H1 (cell line): ENCODE measurements at regions not wholly inside any gene's neighbourhood (a gene's known extent, or its start where the extent isn't known, plus 50 kb on each side); places are given as distances from the start of the nearest gene placed in this dataset.

ENCODE experiments used
- CTCF ChIA-PET: fragments of 300-600 bp; sonication (Branson Sonifier 250); formaldehyde crosslinking; loops from one replicate; lab custom pipeline; 2021; ENCODE audit not compliant: partially characterized antibody; lab: Charles Lee
- POLR2A ChIA-PET: fragments of 300-600 bp; sonication (Branson Sonifier 250); formaldehyde crosslinking; loops from one replicate; lab custom pipeline; 2021; ENCODE audit warnings: inconsistent platforms; ENCODE audit not compliant: partially characterized antibody; lab: Charles Lee
- DNase-seq, 2 experiments: peaks; one replicate each; pipeline versions ENCODE4 v3.0.0 to v3.0.0-alpha.2; 2010 to 2022; ENCODE audit warnings: low spot score in 2 of 2, low read depth in 1 of 2, mixed read lengths in 1 of 2
- FAIRE-seq: peaks from 2 replicates; lab custom pipeline; 2011; peaks lifted over from hg19 to GRCh38; lab: Jason Lieb, UNC
- H2AFZ ChIP-seq: 2 replicates; pipeline ENCODE4 v1.8.1; 2012; ENCODE audit warnings: low read length, inconsistent platforms
- H2AK5ac ChIP-seq: 2 replicates; pipeline ENCODE4 v1.6.1; 2013; ENCODE audit warnings: low read depth, low read length
- H2BK120ac ChIP-seq: replicated peaks from 2 replicates; pipeline ENCODE3; 2013; ENCODE audit warnings: low read depth, low read length, inconsistent platforms
- H2BK12ac ChIP-seq: 2 replicates; pipeline ENCODE4 v1.6.1; 2013; ENCODE audit warnings: low read depth, low read length
- H2BK15ac ChIP-seq: 2 replicates; pipeline ENCODE4 v1.6.1; 2013; ENCODE audit warnings: low read length
- H2BK20ac ChIP-seq: 2 replicates; pipeline ENCODE4 v1.6.1; 2013; ENCODE audit warnings: low read length
- H2BK5ac ChIP-seq: 2 replicates; pipeline ENCODE4 v1.6.1; 2013; ENCODE audit warnings: low read depth, low read length
- H3K14ac ChIP-seq: 2 replicates; pipeline ENCODE4 v1.6.1; 2013; ENCODE audit warnings: inconsistent platforms; ENCODE audit not compliant: insufficient read length
- H3K18ac ChIP-seq: 2 replicates; pipeline ENCODE4 v1.6.1; 2013; ENCODE audit warnings: low read length; ENCODE audit errors: extremely low read depth
- H3K23ac ChIP-seq: 2 replicates; pipeline ENCODE4 v1.6.1; 2013; ENCODE audit warnings: inconsistent platforms; ENCODE audit not compliant: insufficient read length
- H3K23me2 ChIP-seq: 2 replicates; pipeline ENCODE4 v1.6.1; 2013; ENCODE audit warnings: low read depth, low read length
- H3K27ac ChIP-seq: 2 replicates; pipeline ENCODE4 v1.6.1; 2011; ENCODE audit warnings: low read depth, low read length, inconsistent platforms
- H3K27me3 ChIP-seq, 4 experiments: replicated peaks in 1 of 4; 1 replicate in 1 of 4; 2 replicates in 3 of 4; pipeline versions ENCODE4 v1.6.1 to v1.8.1; 2011 to 2013; ENCODE audit warnings: low read length in 3 of 4, mild to moderate bottlenecking in 3 of 4, inconsistent platforms in 2 of 4, mixed read lengths in 2 of 4, moderate library complexity in 1 of 4; ENCODE audit not compliant: control insufficient read depth in 3 of 4, insufficient read depth in 3 of 4; ENCODE audit errors: extremely low read depth in 1 of 4
- H3K36me3 ChIP-seq, 4 experiments: 2 replicates each; pipeline versions ENCODE4 v1.6.1 to v1.8.1; 2011 to 2013; ENCODE audit warnings: mild to moderate bottlenecking in 4 of 4, low read length in 3 of 4, moderate library complexity in 2 of 4, control low read depth in 1 of 4, inconsistent platforms in 1 of 4; ENCODE audit not compliant: insufficient read depth in 4 of 4, control insufficient read depth in 2 of 4
- H3K4ac ChIP-seq: replicated peaks from 2 replicates; pipeline ENCODE3; 2013; ENCODE audit warnings: low read length, low read depth, mixed read lengths, inconsistent platforms; ENCODE audit not compliant: insufficient read length
- H3K4me1 ChIP-seq, 4 experiments: replicated peaks in 1 of 4; 1 replicate in 1 of 4; 2 replicates in 3 of 4; pipeline versions ENCODE4 v1.6.1 to v1.8.1; 2011 to 2013; ENCODE audit warnings: low read length in 3 of 4, inconsistent platforms in 2 of 4, mixed read lengths in 1 of 4; ENCODE audit not compliant: insufficient read depth in 4 of 4, control insufficient read depth in 3 of 4
- H3K4me2 ChIP-seq, 2 experiments: 2 replicates each; pipeline versions ENCODE4 v1.6.1 to v1.8.1; 2011 to 2013; ENCODE audit warnings: low read depth in 2 of 2, low read length in 2 of 2, control low read depth in 1 of 2, inconsistent platforms in 1 of 2, mild to moderate bottlenecking in 1 of 2; ENCODE audit not compliant: insufficient read depth in 1 of 2
- H3K4me3 ChIP-seq, 4 experiments: fragments of 200-600, 300-600 bp in 1 of 4; sonication (generic), shearing (Covaris generic), sonication (Bioruptor Twin) in 1 of 4; 2 replicates each; pipeline versions ENCODE4 v1.5.1 to v1.8.1; 2011 to 2016; ENCODE audit warnings: low read length in 4 of 4, low read depth in 3 of 4, control low read depth in 2 of 4, inconsistent platforms in 2 of 4, mild to moderate bottlenecking in 2 of 4, mixed read lengths in 1 of 4, moderate library complexity in 1 of 4; ENCODE audit not compliant: insufficient read depth in 2 of 4; ENCODE audit errors: extremely low read depth in 1 of 4
- H3K56ac ChIP-seq: replicated peaks from 2 replicates; pipeline ENCODE3; 2013; ENCODE audit warnings: low read depth, mild to moderate bottlenecking, mixed read lengths, low read length, inconsistent platforms; ENCODE audit not compliant: insufficient read length
- H3K79me1 ChIP-seq: 2 replicates; pipeline ENCODE4 v1.6.1; 2013; ENCODE audit warnings: low read depth, low read length, control low read depth
- H3K79me2 ChIP-seq, 2 experiments: 2 replicates each; pipeline versions ENCODE4 v1.6.1 to v1.8.1; 2012 to 2013; ENCODE audit warnings: low read length in 2 of 2, mild to moderate bottlenecking in 2 of 2, inconsistent platforms in 1 of 2; ENCODE audit not compliant: insufficient read depth in 2 of 2, control insufficient read depth in 1 of 2
- H3K9ac ChIP-seq, 4 experiments: replicated peaks in 1 of 4; 1 replicate in 1 of 4; 2 replicates in 3 of 4; pipeline versions ENCODE4 v1.6.1 to v1.8.1; 2011 to 2013; ENCODE audit warnings: low read depth in 3 of 4, low read length in 3 of 4, control low read depth in 2 of 4, mild to moderate bottlenecking in 2 of 4, moderate library complexity in 2 of 4, inconsistent platforms in 1 of 4; ENCODE audit errors: extremely low read depth in 1 of 4
- H3K9me3 ChIP-seq, 2 experiments: 2 replicates each; pipeline versions ENCODE4 v1.6.1 to v1.8.1; 2012 to 2013; ENCODE audit warnings: mild to moderate bottlenecking in 2 of 2, moderate library complexity in 2 of 2, control low read depth in 1 of 2, inconsistent platforms in 1 of 2, low read depth in 1 of 2, low read length in 1 of 2, mixed read lengths in 1 of 2; ENCODE audit not compliant: insufficient read depth in 2 of 2
- H4K20me1 ChIP-seq, 2 experiments: replicated peaks in 1 of 2; 2 replicates each; pipeline versions ENCODE3 to v1.8.1; 2011 to 2013; ENCODE audit warnings: inconsistent platforms in 2 of 2, low read length in 2 of 2, mild to moderate bottlenecking in 1 of 2; ENCODE audit not compliant: insufficient read depth in 2 of 2, control insufficient read depth in 1 of 2
- H4K5ac ChIP-seq: 2 replicates; pipeline ENCODE4 v1.6.1; 2013; ENCODE audit warnings: low read length, low read depth, mixed read lengths, inconsistent platforms; ENCODE audit not compliant: insufficient read length
- H4K8ac ChIP-seq: 2 replicates; pipeline ENCODE4 v1.8.0; 2013; ENCODE audit warnings: mild to moderate bottlenecking, moderate library complexity, low read length, inconsistent platforms; ENCODE audit not compliant: insufficient read depth; ENCODE audit errors: extremely low read depth
- H4K91ac ChIP-seq: replicated peaks from 2 replicates; pipeline ENCODE3; 2013; ENCODE audit warnings: low read length, mixed read lengths, inconsistent platforms; ENCODE audit not compliant: insufficient read length
- ATF2 ChIP-seq: IDR thresholded peaks from 2 replicates; pipeline ENCODE4 v1.6.1; 2012; ENCODE audit warnings: low read length, inconsistent platforms
- CHD1 ChIP-seq: IDR thresholded peaks from 2 replicates; pipeline ENCODE4 v1.6.1; 2012; ENCODE audit warnings: low read depth, low read length, improper control_type of control experiment
- HDAC2 ChIP-seq, 2 experiments: fragments of 300-600 bp in 1 of 2; sonication (generic) in 1 of 2; IDR thresholded peaks; 2 replicates each; pipeline ENCODE4 v1.6.1; 2011 to 2012; ENCODE audit warnings: low read depth in 2 of 2, low read length in 2 of 2, mild to moderate bottlenecking in 2 of 2, moderate library complexity in 2 of 2, borderline replicate concordance in 1 of 2, inconsistent platforms in 1 of 2
- MAX ChIP-seq: IDR thresholded peaks from 2 replicates; pipeline ENCODE4 v1.6.1; 2012; ENCODE audit warnings: inconsistent platforms
- PHF8 ChIP-seq: fragments of 200-600 bp; sonication (generic); conservative IDR thresholded peaks from 2 replicates; pipeline ENCODE4 v1.7.1; 2012; ENCODE audit warnings: low read depth, mild to moderate bottlenecking, inconsistent platforms, low read length, moderate library complexity
- RAD21 ChIP-seq, 2 experiments: IDR thresholded peaks in 1 of 2; conservative IDR thresholded peaks in 1 of 2; 2 replicates each; pipeline ENCODE4 v1.6.1; 2011; ENCODE audit warnings: low read depth in 2 of 2, low read length in 2 of 2, improper control_type of control experiment in 1 of 2, inconsistent platforms in 1 of 2, mild to moderate bottlenecking in 1 of 2, moderate library complexity in 1 of 2
- SIRT6 ChIP-seq: IDR thresholded peaks from one replicate; pipeline ENCODE4 v1.7.1; 2012; ENCODE audit warnings: low read length, inconsistent platforms
- TEAD4 ChIP-seq: IDR thresholded peaks from 2 replicates; pipeline ENCODE4 v1.6.1; 2012; ENCODE audit warnings: low read depth, low read length, inconsistent platforms, mixed read lengths
- WGBS, 2 experiments: shearing (Covaris generic) in 1 of 2; methylation state at CpG; one replicate each; pipeline versions ENCODE4 v1.1.6 to v1.1.7; 2013 to 2015; ENCODE audit warnings: low lambda C conversion rate in 2 of 2, mixed read lengths in 2 of 2, inconsistent platforms in 1 of 2, low coverage in 1 of 2, missing lambda C conversion rate in 1 of 2; ENCODE audit not compliant: insufficient replicate concordance in 2 of 2, insufficient coverage in 1 of 2, insufficient read length in 1 of 2; ENCODE audit errors: extremely low coverage in 1 of 2, missing lambda C conversion rate in 1 of 2; 5-methylcytosine and 5-hydroxymethylcytosine counted together

- no peak overlapping the region for H3K4me2 ChIP-seq
These were observed 404.2 kb downstream of the KLF12 start for GRCh38 chr13:73730014-73730413.

More at GRCh38 chr13:73730014-73730413, 404.2 kb downstream of the KLF12 start:
- Histone ChIP-seq H3K27ac (no peak overlapping the region), H3K79me1 (no peaks in the 10 kb centered on the region), H3K4me1 (peaks cover 0 to 9% (median 1%) of the 10 kb centered on the region in 4 experiments; a peak in 2 of 7 replicates), H3K4me3 (no peak overlapping the region), H3K9me3 (no peaks in the 10 kb centered on the region), H4K5ac (no peak overlapping the region), H2BK20ac (no peak overlapping the region), H3K23ac (no peak overlapping the region), H3K18ac (peak overlapping the region; percentile 21; the same call in 1 of the 2 replicates), H4K91ac (no peak overlapping the region), H3K4ac (no peak overlapping the region), H3K27me3 (no peaks in the 10 kb centered on the region; a peak in 1 of 7 replicates), H4K20me1 (no peaks in the 10 kb centered on the region), H2AFZ (no peak overlapping the region), H3K79me2 (no peaks in the 10 kb centered on the region), H3K23me2 (no peaks in the 10 kb centered on the region), H2BK5ac (no peak overlapping the region), H2BK12ac (no peak overlapping the region), H3K56ac (no peak overlapping the region), H2BK120ac (no peak overlapping the region), H2BK15ac (no peak overlapping the region), H4K8ac (no peak overlapping the region), H3K14ac (no peak overlapping the region), H2AK5ac (0 out of 2 replicates have a peak overlapping the region, but pooled peaks have one; percentile 30), H3K36me3 (no peaks in the 10 kb centered on the region; a peak in 1 of 8 replicates), H3K9ac (no peak overlapping the region)
- ChIA-PET POLR2A (no interaction called here), CTCF (interaction anchor here (0.6 to 1.5 kb wide), 5 partner anchors 9 to 1558 kb away, joined by 3 to 4 read pairs (median 3); no protein-coding TSS in a partner anchor)
- 92% methylated on average over 5 of the region's 5 CpGs; no CpG with 5 or more reads in 1 of the 2 experiments for WGBS, 2 experiments
- FAIRE-seq: no peak
- no peak for DNase-seq
- TF ChIP-seq ATF2: no peak
- TF ChIP-seq TEAD4: no peak
- no peak for TF ChIP-seq RAD21 (IDR thresholded peaks at IDR 0.05 in 1 of 2, conservative IDR thresholded peaks at IDR 0.05 in 1 of 2; ENCODE audit: low read depth in 2 of 2, low read length in 2 of 2)
- no peak for TF ChIP-seq MAX
- no peak for TF ChIP-seq HDAC2 (IDR thresholded peaks at IDR 0.05; ENCODE audit: borderline replicate concordance in 1 of 2, low read depth in 2 of 2, low read length in 2 of 2)
- TF ChIP-seq PHF8: no peak
- no peak for TF ChIP-seq CHD1
- no peak for TF ChIP-seq SIRT6
